Hepatocyte (in vitro differentiated cells): ENCODE measurements at regions not wholly inside any gene's neighbourhood (a gene's known extent, or its start where the extent isn't known, plus 50 kb on each side); places are given as distances from the start of the nearest gene placed in this dataset.

Experiments
- CTCF ChIP-seq: fragments of 200-600 bp; sonication (generic); IDR thresholded peaks from 2 replicates; pipeline ENCODE4 v1.5.1; 2016; ENCODE audit warnings: antibody characterized with exemption, mild to moderate bottlenecking; ENCODE audit not compliant: poor library complexity
- EZH2phosphoT487 ChIP-seq: fragments of 200-600 bp; sonication (generic); IDR thresholded peaks from one replicate; pipeline ENCODE4 v1.6.1; 2018; ENCODE audit warnings: antibody characterized with exemption, mild to moderate bottlenecking, low read depth, moderate library complexity; ENCODE audit not compliant: unreplicated experiment, severe bottlenecking

DNA sequence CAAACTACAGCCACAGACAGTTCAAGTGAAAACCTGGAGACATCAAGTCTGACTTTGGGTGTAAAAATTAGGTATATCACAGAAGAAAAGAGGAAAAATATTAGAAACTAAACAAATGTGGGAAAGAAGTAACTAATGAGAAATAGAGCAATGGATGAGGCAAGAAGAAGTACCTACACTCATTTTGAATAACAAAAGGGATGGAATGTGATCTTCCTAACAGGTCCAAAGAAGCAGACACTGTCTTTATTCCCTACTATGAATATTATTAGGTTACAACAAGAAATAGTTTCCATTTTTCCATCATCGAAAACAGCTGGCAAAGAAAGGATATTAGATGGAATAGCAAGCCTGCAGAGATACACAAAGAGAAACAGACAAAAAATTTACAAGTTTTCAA, 486.3 kb upstream of the FSHR start:
- TF ChIP-seq CTCF: no peak
- no peak for TF ChIP-seq EZH2phosphoT487
